ENCODE measurements at regions not wholly inside any gene's neighbourhood (a gene's known extent, or its start where the extent isn't known, plus 50 kb on each side); places are given as distances from the start of the nearest gene placed in this dataset.

DNA sequence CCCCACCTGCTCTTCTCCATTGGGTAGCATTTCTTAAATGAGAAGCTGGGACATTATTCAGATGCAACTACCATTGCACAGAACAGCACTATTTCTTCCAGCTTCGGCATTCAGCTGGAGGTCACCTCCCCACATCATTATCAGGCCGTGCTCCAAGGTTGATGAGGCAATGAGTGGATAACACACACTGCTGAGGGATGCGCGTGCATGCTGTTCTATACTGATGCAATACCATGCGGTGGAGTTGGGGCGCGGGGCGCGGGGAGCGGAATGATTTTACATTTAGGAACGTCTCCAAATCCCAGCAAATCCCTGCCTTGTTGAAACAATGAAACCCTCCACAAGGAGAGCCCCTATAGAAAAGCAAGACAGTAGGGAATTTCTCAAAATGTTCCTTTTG, 283.4 kb downstream of the GRIN2B start:
- Histone ChIP-seq H3K27ac (no peak overlapping the region), H3K36me3 (replicated peaks) (no peaks in the 10 kb centered on the region), H3K27me3 (replicated peaks) (no peaks in the 10 kb centered on the region), H3K4me3 (ENCODE audit: low read depth, low read length) (no peak overlapping the region)
- no peak for DNase-seq
- in situ Hi-C loops (cut with HindIII; ENCODE audit: low pct_ligation_motif_present, low sequenced_read_pairs), result no loop called here
- TF ChIP-seq, protein P1, sequence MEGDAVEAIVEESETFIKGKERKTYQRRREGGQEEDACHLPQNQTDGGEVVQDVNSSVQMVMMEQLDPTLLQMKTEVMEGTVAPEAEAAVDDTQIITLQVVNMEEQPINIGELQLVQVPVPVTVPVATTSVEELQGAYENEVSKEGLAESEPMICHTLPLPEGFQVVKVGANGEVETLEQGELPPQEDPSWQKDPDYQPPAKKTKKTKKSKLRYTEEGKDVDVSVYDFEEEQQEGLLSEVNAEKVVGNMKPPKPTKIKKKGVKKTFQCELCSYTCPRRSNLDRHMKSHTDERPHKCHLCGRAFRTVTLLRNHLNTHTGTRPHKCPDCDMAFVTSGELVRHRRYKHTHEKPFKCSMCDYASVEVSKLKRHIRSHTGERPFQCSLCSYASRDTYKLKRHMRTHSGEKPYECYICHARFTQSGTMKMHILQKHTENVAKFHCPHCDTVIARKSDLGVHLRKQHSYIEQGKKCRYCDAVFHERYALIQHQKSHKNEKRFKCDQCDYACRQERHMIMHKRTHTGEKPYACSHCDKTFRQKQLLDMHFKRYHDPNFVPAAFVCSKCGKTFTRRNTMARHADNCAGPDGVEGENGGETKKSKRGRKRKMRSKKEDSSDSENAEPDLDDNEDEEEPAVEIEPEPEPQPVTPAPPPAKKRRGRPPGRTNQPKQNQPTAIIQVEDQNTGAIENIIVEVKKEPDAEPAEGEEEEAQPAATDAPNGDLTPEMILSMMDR (IDR thresholded peaks at IDR 0.05; ENCODE audit: low read depth, low read length, missing control alignments), result no peak

DNA sequence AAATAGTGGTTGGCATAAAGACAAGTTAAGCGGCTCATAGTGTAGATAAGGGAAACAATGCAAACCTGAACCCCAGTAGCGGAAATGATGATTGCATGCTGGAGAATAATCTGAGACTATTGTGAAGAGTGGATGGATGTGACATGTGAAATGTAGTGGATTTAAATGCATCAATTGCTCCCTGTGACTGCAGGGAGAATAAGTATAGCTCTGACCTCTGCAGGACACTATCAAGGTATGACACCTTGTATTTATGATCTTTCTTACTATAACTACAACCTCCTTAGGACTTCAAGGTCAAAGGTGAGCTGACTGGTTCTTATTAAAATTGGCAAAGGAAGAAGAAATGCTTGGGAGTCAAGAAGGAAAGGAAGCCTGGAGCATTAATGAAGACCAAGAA, 285.6 kb downstream of the GRIN2B start:
- in situ Hi-C loops (cut with HindIII; ENCODE audit: low pct_ligation_motif_present, low sequenced_read_pairs), result no loop called here
- TF ChIP-seq, protein P1 (IDR thresholded peaks at IDR 0.05; ENCODE audit: low read depth, low read length, missing control alignments), result no peak
- no peaks in the 10 kb centered on the region for H3K27me3 ChIP-seq (replicated peaks)
- no peak overlapping the region for H3K27ac ChIP-seq
- H3K36me3 ChIP-seq (replicated peaks), result no peaks in the 10 kb centered on the region
- DNase-seq, result no peak
- H3K4me3 ChIP-seq (ENCODE audit: low read depth, low read length), result no peak overlapping the region

DNA sequence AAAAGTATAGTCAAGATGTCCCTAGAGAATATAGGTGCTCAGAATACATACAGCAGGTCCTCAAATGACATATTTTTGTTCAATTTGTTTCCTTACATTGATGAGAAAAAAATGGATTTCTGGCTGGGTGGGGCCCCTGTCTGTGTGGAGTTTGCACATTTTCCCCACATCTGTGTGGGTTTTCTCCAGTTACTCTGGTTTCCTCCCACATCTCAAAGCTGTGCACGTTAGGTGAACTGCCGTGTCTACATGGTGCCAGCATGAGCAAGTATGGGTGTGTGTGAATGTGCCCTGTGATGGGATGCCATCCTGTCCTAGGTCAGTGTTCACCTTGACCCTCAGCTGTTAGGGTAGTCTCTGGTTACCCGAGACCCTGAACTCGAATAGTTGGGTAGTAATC, 289.1 kb downstream of the GRIN2B start:
- no peaks in the 10 kb centered on the region for H3K36me3 ChIP-seq (replicated peaks)
- TF ChIP-seq, protein P1 (IDR thresholded peaks at IDR 0.05; ENCODE audit: low read depth, low read length, missing control alignments), result no peak
- in situ Hi-C loops (cut with HindIII; ENCODE audit: low pct_ligation_motif_present, low sequenced_read_pairs), result no loop called here
- H3K27ac ChIP-seq, result no peak overlapping the region
- H3K4me3 ChIP-seq (ENCODE audit: low read depth, low read length), result no peak overlapping the region
- no peak for DNase-seq
- H3K27me3 ChIP-seq (replicated peaks), result no peaks in the 10 kb centered on the region

DNA sequence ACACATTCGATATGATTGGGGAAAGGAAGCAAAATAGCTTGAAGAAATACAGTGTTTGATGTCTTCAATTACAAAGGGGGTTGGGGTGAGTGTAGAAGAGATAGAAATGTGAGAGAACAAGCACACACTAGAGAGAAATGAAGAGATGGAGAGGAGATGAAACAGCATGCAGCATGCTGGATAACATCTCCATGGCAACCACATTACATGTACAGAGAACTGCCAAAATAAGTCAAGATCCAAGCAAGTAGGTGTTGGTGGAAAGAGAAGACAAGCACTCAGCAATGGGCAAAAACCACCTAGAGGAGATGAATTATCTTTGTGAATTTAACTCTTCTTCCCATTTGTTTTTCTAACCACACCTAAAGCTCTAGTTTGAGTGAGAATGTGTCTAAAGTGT, 289.8 kb downstream of the GRIN2B start:
- Histone ChIP-seq H3K27me3 (replicated peaks) (no peaks in the 10 kb centered on the region), H3K4me3 (ENCODE audit: low read depth, low read length) (no peak overlapping the region), H3K36me3 (replicated peaks) (no peaks in the 10 kb centered on the region), H3K27ac (no peak overlapping the region)
- in situ Hi-C loops (cut with HindIII; ENCODE audit: low pct_ligation_motif_present, low sequenced_read_pairs), result no loop called here
- no peak for DNase-seq
- TF ChIP-seq, protein P1 (IDR thresholded peaks at IDR 0.05; ENCODE audit: low read depth, low read length, missing control alignments), result no peak

DNA sequence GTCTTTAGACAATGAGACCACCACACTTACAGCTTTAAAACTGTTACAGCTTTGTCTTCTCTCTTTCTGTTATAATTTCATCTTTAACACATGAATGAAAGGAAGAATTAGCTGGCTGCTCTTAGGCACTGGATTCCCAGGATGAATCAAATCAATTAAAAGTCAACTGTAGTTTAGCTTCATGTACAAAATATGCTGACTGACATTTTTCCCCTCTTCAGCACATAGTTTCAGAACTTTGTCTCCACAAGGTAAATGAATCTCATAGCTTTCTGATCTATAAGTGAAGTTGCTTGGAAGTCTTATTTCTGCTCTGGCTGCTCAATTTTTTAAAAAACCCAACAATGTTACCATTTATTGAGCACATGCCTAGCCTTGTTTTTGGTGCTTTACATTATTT, 293.8 kb downstream of the GRIN2B start:
- in situ Hi-C loops (cut with HindIII; ENCODE audit: low pct_ligation_motif_present, low sequenced_read_pairs), result no loop called here
- TF ChIP-seq, protein P1 (IDR thresholded peaks at IDR 0.05; ENCODE audit: low read depth, low read length, missing control alignments), result no peak

DNA sequence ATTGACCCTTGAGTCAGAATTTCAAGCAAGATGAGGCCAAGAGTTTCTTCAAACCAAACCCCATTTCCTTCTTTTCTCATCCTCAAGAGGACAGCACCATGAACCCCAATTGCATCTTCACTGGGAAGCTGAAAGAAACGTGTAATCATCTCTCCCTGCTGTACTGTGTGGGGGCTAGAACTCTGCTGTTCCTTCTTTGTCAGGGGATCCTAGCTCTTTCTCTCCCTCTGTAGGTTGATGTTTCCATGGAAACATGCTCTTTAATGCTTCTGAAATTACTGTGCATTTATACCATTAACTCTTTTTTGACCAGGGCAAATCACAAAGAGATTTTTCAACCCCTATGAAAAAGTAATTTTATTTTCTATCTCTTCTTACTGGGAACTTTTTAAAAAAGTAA, 295.1 kb downstream of the GRIN2B start:
- DNase-seq, result no peak
- in situ Hi-C loops (cut with HindIII; ENCODE audit: low pct_ligation_motif_present, low sequenced_read_pairs), result no loop called here

More for the DNA sequence above, 293.8 kb downstream of the GRIN2B start:
- Histone ChIP-seq H3K27ac (no peak overlapping the region), H3K36me3 (replicated peaks) (no peaks in the 10 kb centered on the region), H3K4me3 (ENCODE audit: low read depth, low read length) (no peak overlapping the region), H3K27me3 (replicated peaks) (no peaks in the 10 kb centered on the region)
- DNase-seq, result no peak

More for the DNA sequence above, 295.1 kb downstream of the GRIN2B start:
- Histone ChIP-seq H3K27me3 (replicated peaks) (no peaks in the 10 kb centered on the region), H3K36me3 (replicated peaks) (no peaks in the 10 kb centered on the region), H3K27ac (no peak overlapping the region), H3K4me3 (ENCODE audit: low read depth, low read length) (no peak overlapping the region)
- TF ChIP-seq, protein P1 (IDR thresholded peaks at IDR 0.05; ENCODE audit: low read depth, low read length, missing control alignments), result no peak
